GM04503 (cell line): ENCODE measurements at regions not wholly inside any gene's neighbourhood (a gene's known extent, or its start where the extent isn't known, plus 50 kb on each side); places are given as distances from the start of the nearest gene placed in this dataset.

ENCODE experiments used
- DNase-seq: peaks from one replicate; pipeline ENCODE4 v3.0.0-alpha.2; 2012; ENCODE audit warnings: low read depth

DNA sequence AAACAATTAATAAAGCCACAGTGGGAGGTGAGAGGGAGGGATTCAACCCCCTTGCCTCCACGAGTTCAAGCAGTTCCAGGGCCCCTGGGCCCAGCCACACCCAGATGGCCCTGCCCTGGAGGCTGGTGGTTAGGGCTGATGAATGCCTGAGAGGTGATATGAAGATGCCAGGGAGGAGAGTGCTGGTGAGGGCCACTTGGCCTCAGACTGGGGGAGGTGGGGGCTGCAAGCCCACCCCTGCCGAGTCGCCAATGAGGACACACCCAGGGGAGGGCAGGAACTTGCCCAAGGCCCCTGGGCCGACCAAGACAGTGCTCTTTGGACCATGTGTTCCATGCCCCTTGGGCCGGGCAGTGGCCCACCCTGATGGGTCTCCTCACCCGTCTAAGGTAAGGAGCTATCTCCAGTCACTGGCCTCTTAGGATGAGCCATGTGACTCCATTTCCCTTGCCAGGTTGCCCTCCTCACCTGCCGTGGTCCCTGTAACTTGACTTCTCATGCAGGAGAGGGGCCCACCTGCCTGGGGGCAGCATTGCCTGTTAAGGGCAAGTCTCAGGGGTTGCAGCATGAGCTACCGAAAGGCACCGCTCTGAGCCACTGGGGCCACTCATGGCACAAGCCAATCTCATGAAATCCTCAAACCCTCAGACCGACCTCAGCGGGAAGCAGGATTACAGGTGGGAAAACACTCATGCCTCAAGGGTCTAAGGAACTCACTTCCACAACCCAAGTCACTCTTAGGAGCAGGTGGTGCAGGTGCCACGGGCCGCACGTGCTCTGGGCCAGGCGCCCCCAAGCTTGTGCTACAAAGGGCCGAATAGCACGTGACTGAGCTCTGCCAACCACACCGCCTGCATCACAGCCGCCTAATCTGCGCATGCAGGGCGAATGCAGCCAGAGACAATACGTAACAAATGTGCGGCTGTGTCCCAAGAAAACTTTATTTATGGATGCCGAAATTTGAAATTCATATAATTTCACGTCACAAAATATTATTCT, 147.4 kb upstream of the MLN start:
- DNase-seq, result no peak

DNA sequence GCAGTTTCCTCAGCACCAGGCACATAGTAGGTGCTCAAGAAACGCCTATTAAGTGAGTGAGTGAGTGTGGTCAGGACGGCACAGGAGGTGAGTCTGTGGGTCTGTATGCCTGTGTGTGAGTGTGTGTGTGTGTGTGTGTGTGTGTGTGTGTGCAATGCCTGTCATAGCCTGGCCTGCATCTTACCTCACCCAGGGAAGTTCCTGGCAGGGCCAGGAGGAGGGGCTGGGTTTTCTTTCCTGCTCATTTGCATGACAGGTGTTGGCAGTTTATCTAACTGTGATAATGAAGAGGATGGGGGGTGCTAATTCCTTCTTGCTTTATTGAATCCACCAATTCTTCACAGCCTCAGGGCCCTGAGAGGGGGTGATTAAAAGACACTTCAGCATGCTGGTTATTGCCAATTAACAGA, 146.7 kb upstream of the MLN start:
- DNase-seq, result no peak

DNA sequence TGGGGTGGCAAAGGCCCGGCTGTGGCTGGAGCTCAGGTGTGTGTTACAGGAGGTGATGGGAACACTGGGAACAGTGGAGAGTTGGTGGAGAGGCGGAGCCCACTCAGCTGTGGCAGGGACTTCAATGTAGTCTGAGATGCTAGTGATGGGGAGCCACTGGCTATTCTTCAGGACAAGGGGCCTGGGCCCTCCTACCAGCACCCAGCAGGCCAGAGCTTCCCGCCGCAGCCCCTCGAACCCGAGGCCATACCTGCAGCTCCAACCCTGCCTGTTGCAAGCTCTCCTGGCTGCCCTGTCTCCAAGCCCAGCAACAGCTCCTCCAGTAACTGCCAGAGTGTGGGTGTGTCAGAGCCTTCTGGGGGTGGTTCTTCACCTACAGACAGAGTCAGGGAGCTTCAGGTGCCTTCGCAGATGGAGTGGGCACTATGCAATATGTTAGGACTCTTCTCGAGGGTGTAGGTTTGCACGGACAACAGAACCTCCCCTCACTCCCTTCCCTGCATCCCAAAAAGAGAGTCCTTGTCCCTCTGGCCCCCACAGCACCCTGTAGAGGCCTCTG, 146.2 kb upstream of the MLN start:
- no peak for DNase-seq

DNA sequence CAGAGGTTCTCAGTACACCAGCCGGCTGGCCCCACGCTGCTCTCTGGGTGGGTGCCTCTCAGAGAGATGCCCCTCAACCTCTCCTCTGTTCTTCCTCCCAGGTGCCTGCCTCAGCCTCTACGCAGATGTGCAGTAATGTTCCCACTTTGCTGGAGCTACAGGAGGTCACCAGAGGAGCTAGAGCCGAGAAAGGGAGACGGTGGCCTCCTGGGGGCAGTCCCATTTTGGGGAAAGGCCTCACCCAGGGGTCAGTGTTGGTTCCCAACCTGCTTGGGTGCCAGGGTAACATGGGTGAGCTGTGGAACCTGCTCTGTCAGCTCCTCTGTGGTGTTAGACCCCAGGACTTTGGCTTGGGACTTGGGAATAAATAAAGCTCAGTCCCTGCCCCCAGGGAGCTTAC, 145.3 kb upstream of the MLN start:
- no peak for DNase-seq

DNA sequence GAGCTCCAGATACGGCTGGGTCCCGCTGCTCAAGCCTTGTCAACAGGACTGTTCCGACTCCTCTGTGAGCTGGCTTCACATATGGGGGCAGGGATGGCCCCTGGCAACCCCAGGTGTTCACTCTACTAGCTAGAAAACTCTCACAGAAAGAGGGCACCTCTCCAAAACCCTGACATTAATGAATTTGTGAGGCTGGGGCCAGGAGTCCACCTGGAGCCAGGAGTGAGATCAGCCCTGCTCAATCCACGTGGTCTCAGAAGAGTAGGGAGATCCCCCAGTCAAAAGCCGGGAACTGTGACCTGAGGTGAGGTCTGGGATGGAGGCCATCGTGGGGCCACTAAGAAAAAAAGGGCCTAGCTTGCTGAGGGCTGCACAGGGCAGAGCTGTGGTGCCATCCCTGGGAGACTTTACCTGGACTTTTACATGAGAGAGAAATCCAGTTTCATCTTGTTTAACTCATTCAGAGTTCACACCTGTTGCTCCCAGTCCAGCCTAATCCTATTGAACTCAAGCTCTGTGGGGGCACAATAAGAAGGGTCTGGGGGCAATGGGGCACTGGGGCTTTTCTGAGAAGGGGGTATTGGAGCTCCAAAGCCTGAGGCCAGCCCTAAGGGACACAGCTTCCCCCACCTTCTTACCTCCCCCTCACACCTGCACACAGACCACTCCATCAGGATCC, 144.3 kb upstream of the MLN start:
- DNase-seq, result no peak

DNA sequence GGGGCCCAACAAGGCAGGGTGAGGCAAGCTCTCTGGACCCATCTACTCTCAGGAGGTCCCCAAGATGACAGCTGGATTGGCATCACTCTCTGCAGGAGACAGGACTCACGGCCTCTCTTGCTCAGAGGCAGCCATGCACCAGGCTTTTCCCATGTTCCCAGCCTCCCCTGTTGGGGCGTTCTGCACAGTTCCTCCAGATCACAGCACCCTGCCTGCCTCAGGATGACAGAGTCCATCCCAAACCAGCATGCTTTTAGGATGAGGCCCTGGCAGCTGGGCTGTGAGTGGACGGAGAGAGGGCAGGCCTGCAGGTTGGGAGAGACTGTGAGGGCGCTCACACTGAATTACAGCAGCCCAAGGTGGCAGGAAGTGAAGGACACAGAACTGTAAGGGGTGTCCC, 143.2 kb upstream of the MLN start:
- no peak for DNase-seq

DNA sequence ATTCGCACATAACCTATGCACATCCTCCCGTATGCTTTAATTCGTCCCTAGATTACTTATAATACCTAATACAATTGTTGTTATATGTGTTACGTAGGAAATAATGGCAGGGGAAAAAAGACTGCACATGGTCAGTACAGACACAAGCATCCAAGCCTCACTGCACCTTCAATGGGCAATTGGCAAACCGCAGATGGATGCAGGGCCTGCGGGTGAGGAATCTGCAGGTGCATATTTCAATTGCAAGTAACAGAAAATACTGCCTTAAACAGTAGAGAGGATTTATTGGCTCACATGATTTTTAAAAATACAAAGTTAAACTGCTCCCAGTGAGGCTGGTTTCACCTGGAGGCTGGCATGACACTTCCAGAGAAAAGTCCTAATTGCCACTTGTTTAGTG, 142.1 kb upstream of the MLN start:
- DNase-seq, result no peak

DNA sequence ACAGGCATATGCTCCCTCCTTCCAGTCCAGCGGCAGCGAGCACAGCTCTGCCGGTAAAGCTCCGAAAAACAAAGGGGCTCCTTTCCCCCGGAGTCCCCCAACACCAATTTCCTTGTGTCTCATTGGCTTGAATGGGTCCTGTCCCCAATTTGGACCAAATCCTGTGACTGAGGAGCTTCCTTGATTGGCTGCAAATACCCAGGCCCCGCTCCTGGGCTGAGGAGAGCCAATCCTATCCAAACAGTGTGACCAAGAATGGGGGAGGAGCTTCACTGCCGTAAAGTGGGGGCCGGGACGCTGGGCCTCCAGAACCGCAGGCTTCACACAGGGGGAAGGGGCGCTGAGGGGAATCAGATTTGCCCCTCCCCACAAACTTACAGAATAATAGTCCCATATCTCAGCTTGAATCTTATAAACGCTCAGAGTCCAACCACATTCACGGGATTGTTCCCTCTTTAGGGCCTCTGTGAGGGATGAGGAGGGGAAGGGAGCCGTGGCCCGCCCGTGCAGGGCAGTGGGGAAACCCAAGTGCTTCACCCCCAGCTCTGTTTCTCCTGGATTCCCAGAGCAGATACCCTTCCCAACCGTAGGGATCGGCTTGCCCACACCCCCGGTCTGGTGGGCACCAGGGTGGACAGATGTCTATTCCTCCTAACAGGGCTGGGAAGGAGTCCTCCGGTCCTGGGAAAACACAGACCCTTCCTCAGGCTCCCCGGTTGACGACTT, 141.0 kb upstream of the MLN start:
- no peak for DNase-seq

DNA sequence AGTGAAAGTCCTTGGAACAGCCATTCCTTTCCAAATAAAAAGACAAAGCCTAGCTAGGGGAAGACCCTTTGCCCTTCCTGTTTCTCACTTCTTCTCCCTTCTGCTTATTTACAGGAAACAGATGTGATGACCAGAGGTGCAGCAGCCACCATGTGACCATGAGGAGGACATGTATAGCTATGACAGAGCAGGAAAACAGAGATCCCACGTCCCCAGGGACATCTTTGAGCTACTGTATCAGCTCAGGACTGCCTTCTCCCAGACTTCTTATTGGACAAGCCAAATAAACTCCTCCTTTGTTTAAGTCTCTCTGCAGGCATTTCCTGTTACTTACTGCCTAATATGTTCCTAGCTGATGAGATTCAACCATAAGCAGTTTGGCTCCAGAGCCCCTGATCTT, 133.1 kb upstream of the MLN start:
- DNase-seq, result no peak

DNA sequence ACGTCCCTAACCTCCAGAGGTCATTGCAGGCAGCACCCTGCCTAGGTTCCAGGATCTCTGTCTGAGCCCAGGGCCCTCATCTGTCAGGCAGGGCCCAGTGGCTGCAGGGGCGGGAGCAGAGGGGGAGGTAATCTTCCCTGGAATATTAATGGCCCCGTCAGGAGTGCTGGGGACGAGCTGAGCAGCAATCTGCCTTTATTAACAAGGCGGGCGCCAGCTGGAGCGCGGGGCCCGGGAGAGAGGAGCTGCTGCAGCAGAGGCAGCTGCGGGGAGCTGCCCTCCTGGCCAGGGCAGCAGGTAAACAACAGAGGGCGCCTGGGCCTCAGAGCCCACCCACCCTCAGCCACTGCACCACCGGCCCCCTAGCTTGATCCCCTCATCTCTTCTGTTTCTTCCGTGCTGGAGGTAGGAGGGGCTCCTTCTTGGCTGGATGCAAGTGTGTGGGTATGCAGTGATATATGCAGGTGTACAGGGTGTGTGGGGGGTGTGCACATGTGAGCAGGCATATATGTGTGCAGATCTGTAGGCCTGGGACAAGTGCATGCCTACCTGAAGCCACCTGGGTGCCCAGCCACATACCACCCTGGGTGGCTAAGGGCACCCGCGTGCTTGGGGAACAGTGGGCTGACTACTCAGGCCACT, 131.8 kb upstream of the MLN start:
- no peak for DNase-seq

DNA sequence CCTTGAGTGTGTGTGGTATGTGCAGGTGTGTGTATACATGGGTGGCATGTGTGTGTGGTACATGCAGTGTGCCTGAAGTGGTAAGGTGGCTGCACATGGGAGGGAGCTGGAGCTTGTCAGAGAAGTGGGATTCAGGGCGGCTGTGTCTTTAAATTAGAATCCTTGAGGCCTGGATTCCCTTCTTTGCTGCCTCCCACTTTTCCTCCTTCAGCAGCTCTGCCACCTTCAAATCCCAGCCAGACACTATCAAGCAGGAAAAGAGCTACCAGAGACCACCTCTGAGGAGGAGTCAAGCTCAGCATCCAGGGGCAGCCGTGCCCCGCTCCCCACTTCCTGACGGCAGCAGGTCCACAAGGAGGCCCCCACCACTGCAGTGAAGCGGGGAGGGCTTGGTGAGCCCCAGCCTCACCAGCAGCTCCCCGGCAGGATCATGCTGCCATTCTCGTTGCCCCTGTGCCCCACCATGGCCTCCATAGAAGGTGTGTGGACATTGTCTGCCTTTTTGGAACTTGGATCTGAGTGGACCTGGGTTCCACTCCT, 131.0 kb upstream of the MLN start:
- no peak for DNase-seq

DNA sequence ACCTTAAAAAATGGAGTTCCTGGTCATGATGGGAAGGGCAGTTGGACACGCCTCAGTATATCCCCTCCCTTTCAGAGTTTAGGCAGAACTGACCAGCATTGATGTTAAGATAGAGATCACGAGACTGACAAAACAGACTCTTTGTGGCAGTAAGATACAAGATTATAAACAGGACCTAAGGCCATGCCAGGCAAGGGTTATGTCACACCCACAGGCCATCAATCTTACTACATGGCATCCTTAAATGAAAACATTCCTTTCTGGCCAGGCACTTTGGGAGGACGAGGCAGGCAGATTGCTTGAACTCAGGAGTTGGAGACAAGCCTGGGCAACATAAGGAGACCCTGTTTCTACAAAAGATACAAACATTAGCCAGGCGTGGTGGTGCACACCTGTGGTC, 129.3 kb upstream of the MLN start:
- DNase-seq, result no peak

DNA sequence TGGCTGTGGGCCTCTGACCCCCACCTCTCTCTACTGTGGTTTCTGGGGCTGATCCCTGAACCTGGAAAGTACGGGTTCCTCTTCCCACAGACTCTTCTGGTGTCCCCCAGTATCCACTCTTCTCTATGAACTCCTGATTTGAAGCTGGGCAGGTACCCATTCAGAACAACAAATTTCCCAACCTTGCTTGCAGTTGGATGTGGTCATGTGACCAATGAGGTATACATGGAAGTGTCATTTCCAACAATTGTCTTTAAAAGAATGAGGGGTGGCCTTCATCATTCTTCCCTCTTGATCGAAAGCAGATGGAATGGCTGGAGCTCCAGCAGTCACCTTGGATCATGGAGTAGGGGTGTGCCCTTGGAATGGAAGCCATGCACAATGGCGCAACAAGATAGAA, 128.0 kb upstream of the MLN start:
- no peak for DNase-seq

DNA sequence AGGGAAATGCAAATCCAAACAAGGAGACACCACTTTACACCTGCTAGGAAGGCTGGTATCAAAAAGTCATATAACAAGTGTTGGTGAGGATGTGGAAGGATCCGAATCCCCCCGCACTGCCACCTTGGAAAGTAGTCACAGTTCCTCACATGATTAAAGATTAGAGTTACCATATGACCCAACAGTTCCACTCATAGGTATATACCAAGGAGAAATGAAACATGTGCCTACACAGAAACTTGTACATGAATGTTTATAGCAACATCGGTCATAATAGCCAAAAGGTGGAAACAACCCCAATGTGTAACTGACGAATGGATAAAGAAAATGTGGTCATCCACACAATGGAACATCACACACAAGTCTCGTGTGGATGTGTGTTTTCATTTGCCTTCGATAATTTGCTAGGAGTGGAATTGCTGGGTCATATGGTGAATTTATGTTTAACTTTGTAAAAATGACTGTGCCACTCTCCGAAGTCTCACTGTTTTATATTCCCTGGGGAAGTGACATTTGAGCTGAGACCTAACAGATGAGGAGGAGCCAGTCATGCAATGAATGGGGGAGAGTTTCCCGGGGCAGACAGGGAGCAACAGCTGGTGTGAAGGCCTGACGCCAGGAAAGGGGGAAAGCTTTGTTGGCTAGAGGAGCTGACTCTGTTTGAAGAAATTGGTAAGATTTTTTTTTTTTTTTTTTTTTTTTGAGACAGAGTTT, 125.9 kb upstream of the MLN start:
- no peak for DNase-seq

DNA sequence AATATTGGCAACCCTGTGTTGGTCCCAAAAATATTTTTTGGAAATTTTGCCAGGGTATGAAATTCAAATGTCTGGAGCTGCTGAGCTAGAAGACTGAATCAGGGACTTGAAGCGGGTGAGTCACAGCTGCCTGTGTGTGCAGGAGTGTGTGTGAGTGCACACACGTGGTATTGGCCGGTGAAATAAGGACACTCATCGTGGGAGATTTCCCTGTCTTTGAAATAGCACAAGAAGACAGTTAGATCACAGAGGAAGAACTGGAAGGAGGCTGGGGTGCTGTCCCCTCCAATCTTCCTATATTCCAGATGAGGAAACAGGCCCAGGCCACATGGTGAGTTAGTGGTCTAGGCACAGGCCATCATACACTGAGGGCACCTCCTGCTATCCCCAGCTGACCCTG, 123.8 kb upstream of the MLN start:
- peak; percentile 51 for DNase-seq

DNA sequence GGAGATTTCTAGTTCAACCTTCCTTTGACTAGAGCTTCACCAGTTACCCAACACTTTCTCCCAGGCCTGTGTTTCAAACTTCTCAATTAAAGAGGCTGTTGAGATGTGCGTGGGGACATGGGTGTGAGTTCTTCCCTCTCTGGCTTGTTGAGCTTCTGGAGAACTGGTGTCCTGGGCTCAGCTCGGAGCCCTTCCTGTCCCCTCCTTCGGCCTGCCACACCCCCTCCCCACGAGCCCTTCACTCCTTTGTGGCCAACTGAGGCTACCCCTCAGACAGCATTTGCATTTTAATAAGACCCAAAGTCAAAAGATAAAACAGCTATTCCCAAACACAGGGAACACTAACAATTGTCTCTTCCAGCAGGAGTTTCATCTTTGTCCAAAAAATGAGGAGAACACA, 123.3 kb upstream of the MLN start:
- no peak for DNase-seq

DNA sequence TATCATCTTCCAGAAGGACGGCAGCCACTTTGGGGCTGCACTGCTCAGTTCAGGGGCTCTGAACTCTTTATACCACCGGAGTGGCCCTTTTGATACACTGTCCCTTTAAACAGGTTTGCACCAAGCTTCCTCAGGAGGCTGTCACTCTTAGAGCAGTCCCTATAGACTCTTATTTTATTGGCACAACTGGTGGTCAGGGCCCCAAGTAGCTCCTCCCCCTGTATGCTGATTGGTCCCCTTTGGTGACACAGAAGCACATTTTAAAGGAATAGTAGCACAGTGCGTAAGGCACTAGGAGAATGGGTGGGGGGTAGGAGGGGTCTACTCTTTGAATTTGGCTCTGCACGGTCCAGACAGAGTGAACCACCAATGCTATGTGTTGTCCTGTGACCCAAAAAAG, 122.6 kb upstream of the MLN start:
- no peak for DNase-seq

DNA sequence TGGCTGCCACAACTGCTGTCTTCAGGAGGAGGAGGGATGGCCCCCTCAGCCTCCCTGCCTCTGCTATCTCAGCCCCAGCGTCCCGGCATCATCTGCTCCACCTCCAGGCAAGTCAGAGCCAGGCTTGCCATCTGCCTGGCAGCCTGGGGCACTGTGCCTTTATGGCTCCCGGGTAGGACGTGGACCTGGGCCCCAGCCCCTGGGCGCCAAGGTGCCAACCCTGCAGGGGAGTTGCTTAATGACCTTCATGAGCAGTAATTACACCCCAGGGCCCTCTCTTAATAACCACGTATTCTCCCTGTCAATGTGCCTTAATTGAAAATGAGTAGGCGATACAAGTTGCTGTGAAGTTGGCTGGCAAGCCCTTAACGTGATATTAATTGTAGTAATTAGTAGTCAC, 122.1 kb upstream of the MLN start:
- DNase-seq, result no peak

DNA sequence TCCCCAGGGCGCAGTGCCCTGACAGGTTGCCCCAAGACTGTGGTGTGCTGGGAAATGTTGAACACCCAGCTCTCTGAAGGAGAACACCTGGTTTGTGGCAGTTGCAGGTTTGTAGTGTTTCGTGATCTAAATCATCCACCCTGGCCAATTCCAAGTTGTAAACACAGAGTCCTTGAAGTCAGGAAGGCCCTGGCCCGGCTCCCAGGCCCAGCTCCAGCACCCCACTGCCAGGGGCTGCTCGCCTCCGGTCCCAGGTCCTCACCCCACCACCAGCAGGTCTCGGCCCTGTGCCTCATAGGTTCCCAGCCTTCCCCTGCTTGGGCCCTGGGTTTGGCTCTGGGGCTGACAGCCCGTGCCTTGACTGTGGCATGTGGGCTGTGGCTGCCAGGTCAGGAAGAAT, 121.4 kb upstream of the MLN start:
- no peak for DNase-seq

DNA sequence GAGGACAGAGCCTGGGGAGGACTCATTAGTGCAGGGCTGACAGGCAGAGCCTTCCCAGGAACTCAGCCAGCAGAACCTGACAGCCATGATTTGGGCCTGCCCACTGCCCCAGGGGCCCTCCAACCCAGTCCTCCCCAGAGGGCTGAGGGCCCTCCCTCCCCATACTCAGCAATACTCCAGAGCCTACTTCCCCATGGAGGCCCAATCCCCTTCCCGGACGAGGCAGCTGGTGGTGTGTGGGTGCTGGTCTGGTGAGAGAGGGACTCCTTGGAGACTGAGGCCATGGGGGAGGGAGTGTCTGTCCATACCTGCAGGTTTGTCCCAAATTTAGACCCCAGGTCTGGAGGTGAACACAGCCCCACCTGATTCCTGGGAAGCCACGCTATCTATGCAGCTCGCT, 120.9 kb upstream of the MLN start:
- no peak for DNase-seq

DNA sequence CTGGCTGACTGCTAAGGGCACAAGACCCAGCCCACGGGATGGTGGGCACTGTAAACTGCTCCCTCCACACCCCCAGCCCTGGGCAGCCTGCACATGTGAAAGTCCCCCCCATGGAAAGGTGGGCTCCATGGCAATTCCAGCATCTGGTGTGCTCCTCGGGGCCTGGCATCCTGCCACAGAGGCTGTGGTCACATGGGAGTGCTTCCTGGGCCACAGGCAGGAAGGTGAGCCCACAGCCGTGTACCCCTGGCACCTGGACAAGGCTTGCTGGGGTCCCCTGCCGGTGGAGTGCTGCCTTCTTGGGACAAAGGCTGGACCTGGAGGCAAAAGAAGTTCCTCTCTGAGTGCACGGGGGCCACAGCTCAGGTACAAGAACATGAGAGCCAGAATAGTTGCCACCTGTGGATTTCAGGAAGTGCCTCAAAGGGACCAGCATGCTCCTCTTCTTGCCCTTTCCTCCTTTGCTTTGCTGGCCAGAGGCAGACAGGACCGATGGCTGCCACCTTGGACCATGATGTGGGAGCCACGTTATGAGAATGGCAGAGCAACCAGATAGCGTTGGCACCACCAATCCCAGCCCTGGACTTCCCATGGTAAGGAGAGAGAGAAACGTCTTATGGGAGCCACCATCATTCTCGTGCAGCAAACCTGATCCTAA, 120.2 kb upstream of the MLN start:
- DNase-seq, result no peak
